ENCODE measurements at regions not wholly inside any gene's neighbourhood (a gene's known extent, or its start where the extent isn't known, plus 50 kb on each side); places are given as distances from the start of the nearest gene placed in this dataset.

DNA sequence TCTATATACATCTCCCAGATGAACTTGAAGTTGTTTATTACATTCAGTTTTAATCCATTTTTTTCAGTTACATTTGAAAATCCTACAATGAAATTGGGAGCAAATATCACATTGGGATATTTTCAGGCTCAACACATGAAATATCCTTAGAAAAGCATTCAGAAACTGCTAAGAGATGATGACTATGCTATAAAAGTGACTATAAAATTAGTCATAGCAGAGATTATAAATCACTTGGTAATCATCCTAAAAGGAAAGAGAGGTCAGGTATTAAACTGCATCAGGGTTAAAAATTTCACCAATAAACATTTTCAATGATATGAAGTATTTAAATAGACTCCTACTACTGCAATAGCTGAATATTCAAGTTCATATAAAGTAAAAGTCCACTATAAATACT is 987.7 kb downstream of the GRIK2 start:
- ATAC-seq (no peak), DNase-seq (ENCODE audit: low read depth, low spot score) (no peak)
- intact Hi-C loops (cut with micrococcal nuclease; ENCODE audit: unreplicated experiment), result no loop called here
- in situ Hi-C loops (cut with HindIII; ENCODE audit: low pct_unique_long_range_greater_than_20kb, low sequenced_read_pairs), result no loop called here
- Histone ChIP-seq H3K27ac (ENCODE audit: low read length) (no peak overlapping the region), H3K27me3 (ENCODE audit: control insufficient read depth, insufficient read depth, low read length) (no peaks in the 10 kb centered on the region), H3K36me3 (ENCODE audit: control insufficient read depth, insufficient read depth, low read length) (no peaks in the 10 kb centered on the region; the same call in 1 of the 2 replicates), H3K4me1 (ENCODE audit: control insufficient read depth, insufficient read depth, low read length) (no peaks in the 10 kb centered on the region; the same call in 1 of the 2 replicates), H3K4me3 (ENCODE audit: low read depth in 2 of 2, low read length in 2 of 2) (no peak overlapping the region), H3K9me3 (ENCODE audit: control insufficient read depth, insufficient read depth, low read depth, low read length) (no peaks in the 10 kb centered on the region)
- ChIA-PET CTCF (no interaction called here), POLR2A (no interaction called here)
- TF ChIP-seq SIN3A (IDR thresholded peaks at IDR 0.05; ENCODE audit: borderline replicate concordance, insufficient read depth, low read depth, low read length) (no peak), TCF7L2 (IDR thresholded peaks at IDR 0.05; ENCODE audit: low read depth, low read length) (no peak), POLR2AphosphoS5 (IDR thresholded peaks at IDR 0.05; ENCODE audit: low read depth, low read length) (no peak)
- TF ChIP-seq, protein P1, sequence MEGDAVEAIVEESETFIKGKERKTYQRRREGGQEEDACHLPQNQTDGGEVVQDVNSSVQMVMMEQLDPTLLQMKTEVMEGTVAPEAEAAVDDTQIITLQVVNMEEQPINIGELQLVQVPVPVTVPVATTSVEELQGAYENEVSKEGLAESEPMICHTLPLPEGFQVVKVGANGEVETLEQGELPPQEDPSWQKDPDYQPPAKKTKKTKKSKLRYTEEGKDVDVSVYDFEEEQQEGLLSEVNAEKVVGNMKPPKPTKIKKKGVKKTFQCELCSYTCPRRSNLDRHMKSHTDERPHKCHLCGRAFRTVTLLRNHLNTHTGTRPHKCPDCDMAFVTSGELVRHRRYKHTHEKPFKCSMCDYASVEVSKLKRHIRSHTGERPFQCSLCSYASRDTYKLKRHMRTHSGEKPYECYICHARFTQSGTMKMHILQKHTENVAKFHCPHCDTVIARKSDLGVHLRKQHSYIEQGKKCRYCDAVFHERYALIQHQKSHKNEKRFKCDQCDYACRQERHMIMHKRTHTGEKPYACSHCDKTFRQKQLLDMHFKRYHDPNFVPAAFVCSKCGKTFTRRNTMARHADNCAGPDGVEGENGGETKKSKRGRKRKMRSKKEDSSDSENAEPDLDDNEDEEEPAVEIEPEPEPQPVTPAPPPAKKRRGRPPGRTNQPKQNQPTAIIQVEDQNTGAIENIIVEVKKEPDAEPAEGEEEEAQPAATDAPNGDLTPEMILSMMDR (IDR thresholded peaks at IDR 0.05), result no peak
- TF ChIP-seq, protein P2, sequence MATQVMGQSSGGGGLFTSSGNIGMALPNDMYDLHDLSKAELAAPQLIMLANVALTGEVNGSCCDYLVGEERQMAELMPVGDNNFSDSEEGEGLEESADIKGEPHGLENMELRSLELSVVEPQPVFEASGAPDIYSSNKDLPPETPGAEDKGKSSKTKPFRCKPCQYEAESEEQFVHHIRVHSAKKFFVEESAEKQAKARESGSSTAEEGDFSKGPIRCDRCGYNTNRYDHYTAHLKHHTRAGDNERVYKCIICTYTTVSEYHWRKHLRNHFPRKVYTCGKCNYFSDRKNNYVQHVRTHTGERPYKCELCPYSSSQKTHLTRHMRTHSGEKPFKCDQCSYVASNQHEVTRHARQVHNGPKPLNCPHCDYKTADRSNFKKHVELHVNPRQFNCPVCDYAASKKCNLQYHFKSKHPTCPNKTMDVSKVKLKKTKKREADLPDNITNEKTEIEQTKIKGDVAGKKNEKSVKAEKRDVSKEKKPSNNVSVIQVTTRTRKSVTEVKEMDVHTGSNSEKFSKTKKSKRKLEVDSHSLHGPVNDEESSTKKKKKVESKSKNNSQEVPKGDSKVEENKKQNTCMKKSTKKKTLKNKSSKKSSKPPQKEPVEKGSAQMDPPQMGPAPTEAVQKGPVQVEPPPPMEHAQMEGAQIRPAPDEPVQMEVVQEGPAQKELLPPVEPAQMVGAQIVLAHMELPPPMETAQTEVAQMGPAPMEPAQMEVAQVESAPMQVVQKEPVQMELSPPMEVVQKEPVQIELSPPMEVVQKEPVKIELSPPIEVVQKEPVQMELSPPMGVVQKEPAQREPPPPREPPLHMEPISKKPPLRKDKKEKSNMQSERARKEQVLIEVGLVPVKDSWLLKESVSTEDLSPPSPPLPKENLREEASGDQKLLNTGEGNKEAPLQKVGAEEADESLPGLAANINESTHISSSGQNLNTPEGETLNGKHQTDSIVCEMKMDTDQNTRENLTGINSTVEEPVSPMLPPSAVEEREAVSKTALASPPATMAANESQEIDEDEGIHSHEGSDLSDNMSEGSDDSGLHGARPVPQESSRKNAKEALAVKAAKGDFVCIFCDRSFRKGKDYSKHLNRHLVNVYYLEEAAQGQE (IDR thresholded peaks at IDR 0.05; ENCODE audit: insufficient read depth in 1 of 2, low read depth in 2 of 2, low read length in 1 of 2), result no peak
- BruUV-seq (replicated peaks), result no TSS peak

DNA sequence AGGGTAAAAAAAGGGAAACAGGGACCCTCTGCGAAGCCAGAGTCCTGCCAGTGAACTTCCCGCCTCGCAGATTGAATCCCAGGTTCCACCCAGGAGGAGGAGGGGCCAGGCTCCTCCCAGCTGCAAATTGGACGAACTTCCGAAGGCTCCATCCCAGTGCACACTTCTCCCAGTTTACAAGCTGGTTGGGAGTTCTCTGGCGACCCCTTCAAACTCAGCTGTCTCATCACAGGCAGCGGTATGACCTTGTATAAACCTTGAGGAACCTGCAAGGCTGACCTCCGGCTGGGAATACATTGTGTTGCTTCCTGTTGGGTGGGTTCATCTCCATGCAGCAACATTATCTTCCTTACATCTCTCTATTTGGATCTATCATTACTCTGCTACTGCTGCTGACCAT is 962.7 kb downstream of the GRIK2 start:
- Histone ChIP-seq H3K4me1 (ENCODE audit: control insufficient read depth, insufficient read depth, low read length) (no peaks in the 10 kb centered on the region), H3K36me3 (ENCODE audit: control insufficient read depth, insufficient read depth, low read length) (no peaks in the 10 kb centered on the region), H3K4me3 (ENCODE audit: low read depth in 2 of 2, low read length in 2 of 2) (no peak overlapping the region), H3K27me3 (ENCODE audit: control insufficient read depth, insufficient read depth, low read length) (no peaks in the 10 kb centered on the region), H3K9me3 (ENCODE audit: control insufficient read depth, insufficient read depth, low read depth, low read length) (no peaks in the 10 kb centered on the region), H3K27ac (ENCODE audit: low read length) (no peak overlapping the region)
- POLR2A ChIA-PET, result no interaction called here
- CTCF ChIA-PET, result no interaction called here
- intact Hi-C loops (cut with micrococcal nuclease; ENCODE audit: unreplicated experiment), result no loop called here
- ATAC-seq, result no peak
- TF ChIP-seq, protein P1 (IDR thresholded peaks at IDR 0.05), result no peak
- TF ChIP-seq, protein P2 (IDR thresholded peaks at IDR 0.05; ENCODE audit: insufficient read depth in 1 of 2, low read depth in 2 of 2, low read length in 1 of 2), result no peak
- TF ChIP-seq TCF7L2 (IDR thresholded peaks at IDR 0.05; ENCODE audit: low read depth, low read length) (no peak), POLR2AphosphoS5 (IDR thresholded peaks at IDR 0.05; ENCODE audit: low read depth, low read length) (no peak)
- BruUV-seq (replicated peaks), result no TSS peak
- in situ Hi-C loops (cut with HindIII; ENCODE audit: low pct_unique_long_range_greater_than_20kb, low sequenced_read_pairs), result no loop called here
- DNase-seq (ENCODE audit: low read depth, low spot score), result no peak

Data from Panc1 (cell line).